AG09309 (cell line): ENCODE measurements at regions not wholly inside any gene's neighbourhood (a gene's known extent, or its start where the extent isn't known, plus 50 kb on each side); places are given as distances from the start of the nearest gene placed in this dataset.
"Not testable (repeated sequence)": the region's sequence is repeated elsewhere in the genome, so short reads cannot be mapped to it uniquely, and the experiment has no call there.

ENCODE experiments used
- DNase-seq: peaks from one replicate; pipeline ENCODE4 v3.0.0-alpha.2; 2010; ENCODE audit warnings: low read depth
- H3K4me3 ChIP-seq: 2 replicates; pipeline ENCODE4 v1.5.1; 2011; ENCODE audit warnings: mild to moderate bottlenecking, low read depth, low read length, moderate library complexity; ENCODE audit not compliant: control insufficient read depth
- CTCF ChIP-seq: IDR thresholded peaks from 2 replicates; pipeline ENCODE4 v1.5.1; 2011; ENCODE audit warnings: mild to moderate bottlenecking, low read depth, low read length, inconsistent platforms; ENCODE audit not compliant: insufficient read depth, control insufficient read depth; ENCODE audit errors: missing control alignments

- no peak for TF ChIP-seq CTCF
- DNase-seq: no peak
- no peak overlapping the region for H3K4me3 ChIP-seq
Observed at GRCh38 chr6:50966532-50966931, 147.9 kb downstream of the TFAP2B start.

GRCh38 chr6:50966986-50967385, 148.3 kb downstream of the TFAP2B start:
- H3K4me3 ChIP-seq: no peak overlapping the region
- no peak for TF ChIP-seq CTCF
- DNase-seq: no peak

- not testable (repeated sequence) for DNase-seq, H3K4me3 ChIP-seq
Observed at GRCh38 chr6:50968246-50968645, 149.6 kb downstream of the TFAP2B start.

GRCh38 chr6:50970908-50971307, 152.2 kb downstream of the TFAP2B start:
- DNase-seq: no peak
- TF ChIP-seq CTCF: no peak
- H3K4me3 ChIP-seq: no peak overlapping the region

GRCh38 chr6:50973464-50973863, 154.8 kb downstream of the TFAP2B start:
- no peak for TF ChIP-seq CTCF
- DNase-seq: no peak
- no peak overlapping the region for H3K4me3 ChIP-seq

GRCh38 chr6:50974319-50974718, 155.6 kb downstream of the TFAP2B start:
- DNase-seq: no peak
- H3K4me3 ChIP-seq: no peak overlapping the region
- TF ChIP-seq CTCF: no peak

GRCh38 chr6:50975216-50975615, 156.5 kb downstream of the TFAP2B start:
- TF ChIP-seq CTCF: no peak
- H3K4me3 ChIP-seq: no peak overlapping the region
- no peak for DNase-seq
